ENCODE measurements at regions not wholly inside any gene's neighbourhood (a gene's known extent, or its start where the extent isn't known, plus 50 kb on each side); places are given as distances from the start of the nearest gene placed in this dataset.

- no peaks in the 10 kb centered on the region for H3K27me3 ChIP-seq (ENCODE audit: control insufficient read depth, insufficient read depth, low read length)
- no peak overlapping the region for H3K27ac ChIP-seq (ENCODE audit: insufficient read depth, low read length, poor library complexity, severe bottlenecking)
- Mint-ChIP-seq H3K4me3 (no peak overlapping the region), H3K9me3 (peaks cover 0 to 27% (median 12%) of the 10 kb centered on the region in 7 donors), H3K36me3 (no peaks in the 10 kb centered on the region), H3K27ac (no peak overlapping the region), H3K27me3 (no peaks in the 10 kb centered on the region), H3K4me1 (no peaks in the 10 kb centered on the region)
- DNase-seq (no peak), ATAC-seq (ENCODE audit: low read depth in 2 of 2) (no peak)
- no peaks in the 10 kb centered on the region for H3K36me3 ChIP-seq (ENCODE audit: control insufficient read depth, insufficient read depth, low read length)
- no peak overlapping the region for H3K4me3 ChIP-seq (ENCODE audit: low read depth, low read length)
- H3K4me1 ChIP-seq (ENCODE audit: control insufficient read depth, insufficient read depth, low read length, poor library complexity, severe bottlenecking), result no peaks in the 10 kb centered on the region
- H3K9me3 ChIP-seq (ENCODE audit: control insufficient read depth in 2 of 2, low read length in 2 of 2), result peaks cover 0 to 3% of the 10 kb centered on the region in 2 experiments
These were observed 675.1 kb downstream of the UQCRFS1 start for GRCh38 chr19:28537896-28538295.

GRCh38 chr19:28537079-28537478, 675.9 kb downstream of the UQCRFS1 start:
- Mint-ChIP-seq H3K4me3 (no peak overlapping the region), H3K4me1 (no peaks in the 10 kb centered on the region), H3K27ac (no peak overlapping the region), H3K9me3 (peaks cover 0 to 31% (median 12%) of the 10 kb centered on the region in 7 donors), H3K36me3 (no peaks in the 10 kb centered on the region), H3K27me3 (no peaks in the 10 kb centered on the region)
- no peak overlapping the region for H3K4me3 ChIP-seq (ENCODE audit: low read depth, low read length)
- H3K36me3 ChIP-seq (ENCODE audit: control insufficient read depth, insufficient read depth, low read length), result no peaks in the 10 kb centered on the region
- no peak overlapping the region for H3K27ac ChIP-seq (ENCODE audit: insufficient read depth, low read length, poor library complexity, severe bottlenecking)
- no peaks in the 10 kb centered on the region for H3K27me3 ChIP-seq (ENCODE audit: control insufficient read depth, insufficient read depth, low read length)
- H3K4me1 ChIP-seq (ENCODE audit: control insufficient read depth, insufficient read depth, low read length, poor library complexity, severe bottlenecking), result no peaks in the 10 kb centered on the region
- H3K9me3 ChIP-seq (ENCODE audit: control insufficient read depth in 2 of 2, low read length in 2 of 2), result peaks cover 0 to 3% of the 10 kb centered on the region in 2 experiments
- DNase-seq (no peak), ATAC-seq (ENCODE audit: low read depth in 2 of 2) (no peak)

GRCh38 chr19:28535352-28535775, 677.6 kb downstream of the UQCRFS1 start:
- Mint-ChIP-seq H3K9me3 (peaks cover 1 to 35% (median 13%) of the 10 kb centered on the region in 7 donors), H3K27ac (no peak overlapping the region), H3K4me1 (no peaks in the 10 kb centered on the region), H3K4me3 (no peak overlapping the region), H3K27me3 (no peaks in the 10 kb centered on the region), H3K36me3 (no peaks in the 10 kb centered on the region)
- Histone ChIP-seq H3K4me3 (ENCODE audit: low read depth, low read length) (no peak overlapping the region), H3K36me3 (ENCODE audit: control insufficient read depth, insufficient read depth, low read length) (no peaks in the 10 kb centered on the region), H3K9me3 (ENCODE audit: control insufficient read depth in 2 of 2, low read length in 2 of 2) (peaks cover 0 to 3% of the 10 kb centered on the region in 2 experiments), H3K4me1 (ENCODE audit: control insufficient read depth, insufficient read depth, low read length, poor library complexity, severe bottlenecking) (no peaks in the 10 kb centered on the region), H3K27ac (ENCODE audit: insufficient read depth, low read length, poor library complexity, severe bottlenecking) (no peak overlapping the region), H3K27me3 (ENCODE audit: control insufficient read depth, insufficient read depth, low read length) (no peaks in the 10 kb centered on the region)
- DNase-seq (no peak), ATAC-seq (ENCODE audit: low read depth in 2 of 2) (no peak)

DNA sequence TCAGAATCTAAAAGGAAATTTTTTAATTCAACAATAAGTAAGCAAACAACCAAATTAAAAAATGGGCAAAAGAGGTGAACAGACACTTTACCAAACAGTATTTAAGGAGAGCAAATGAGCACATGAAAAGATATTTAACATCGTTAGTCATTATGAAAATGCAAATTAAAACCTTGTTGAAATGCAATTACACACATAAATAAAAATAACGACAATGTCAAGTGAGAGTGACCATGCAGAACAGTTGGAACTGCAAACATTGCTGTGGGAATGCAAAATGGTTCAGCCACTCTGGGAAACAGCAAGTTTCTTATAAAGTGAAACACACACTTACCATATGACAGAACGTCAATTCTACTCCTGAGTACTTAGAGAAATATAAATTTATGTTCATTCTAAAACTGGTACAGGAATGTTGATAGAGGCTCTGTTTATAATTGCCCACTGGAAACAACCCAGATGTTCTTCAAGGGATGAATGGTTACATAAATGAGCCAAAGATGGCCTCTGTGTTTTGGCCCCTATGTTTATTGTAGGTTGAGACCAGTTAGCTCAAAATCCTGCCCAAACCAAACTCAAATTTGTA, 678.1 kb downstream of the UQCRFS1 start:
- Histone ChIP-seq H3K4me1 (ENCODE audit: control insufficient read depth, insufficient read depth, low read length, poor library complexity, severe bottlenecking) (no peaks in the 10 kb centered on the region), H3K9me3 (ENCODE audit: control insufficient read depth in 2 of 2, low read length in 2 of 2) (peaks cover 0 to 3% of the 10 kb centered on the region in 2 experiments), H3K4me3 (ENCODE audit: low read depth, low read length) (no peak overlapping the region), H3K27ac (ENCODE audit: insufficient read depth, low read length, poor library complexity, severe bottlenecking) (no peak overlapping the region), H3K36me3 (ENCODE audit: control insufficient read depth, insufficient read depth, low read length) (no peaks in the 10 kb centered on the region), H3K27me3 (ENCODE audit: control insufficient read depth, insufficient read depth, low read length) (no peaks in the 10 kb centered on the region)
- DNase-seq (no peak), ATAC-seq (ENCODE audit: low read depth in 2 of 2) (no peak)
- Mint-ChIP-seq H3K9me3 (peaks cover 1 to 35% (median 13%) of the 10 kb centered on the region in 7 donors), H3K4me1 (no peaks in the 10 kb centered on the region), H3K27me3 (no peaks in the 10 kb centered on the region), H3K36me3 (no peaks in the 10 kb centered on the region), H3K4me3 (no peak overlapping the region), H3K27ac (no peak overlapping the region)

DNA sequence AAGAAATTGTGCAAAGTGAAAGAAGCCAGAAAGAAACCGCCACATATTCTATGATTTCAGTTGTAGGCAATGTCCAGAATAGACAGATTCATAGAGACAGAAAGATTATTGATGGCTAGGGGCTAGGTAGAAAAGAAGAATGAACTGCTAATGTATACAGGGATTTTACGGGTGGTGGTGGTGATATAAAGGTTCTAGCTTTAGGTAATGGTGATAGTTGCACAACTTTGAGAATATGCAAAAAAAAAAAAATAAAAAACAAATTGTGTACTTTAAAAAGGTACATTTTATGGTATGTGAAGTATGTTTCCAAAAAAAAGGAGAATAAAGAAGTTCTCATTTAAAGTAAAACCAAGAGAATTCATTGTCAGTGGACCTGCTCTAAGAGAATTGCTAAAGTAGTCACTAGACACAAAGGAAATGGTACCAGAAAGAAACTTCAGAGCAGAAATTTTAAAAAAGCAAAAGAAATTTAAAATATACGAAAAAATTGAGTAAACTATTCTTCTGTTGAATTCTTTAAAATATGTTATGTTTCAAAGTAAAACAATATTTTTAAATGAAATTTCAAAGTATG, 680.1 kb downstream of the UQCRFS1 start:
- H3K27ac ChIP-seq (ENCODE audit: insufficient read depth, low read length, poor library complexity, severe bottlenecking), result no peak overlapping the region
- H3K27ac Mint-ChIP-seq, result no peak overlapping the region

DNA sequence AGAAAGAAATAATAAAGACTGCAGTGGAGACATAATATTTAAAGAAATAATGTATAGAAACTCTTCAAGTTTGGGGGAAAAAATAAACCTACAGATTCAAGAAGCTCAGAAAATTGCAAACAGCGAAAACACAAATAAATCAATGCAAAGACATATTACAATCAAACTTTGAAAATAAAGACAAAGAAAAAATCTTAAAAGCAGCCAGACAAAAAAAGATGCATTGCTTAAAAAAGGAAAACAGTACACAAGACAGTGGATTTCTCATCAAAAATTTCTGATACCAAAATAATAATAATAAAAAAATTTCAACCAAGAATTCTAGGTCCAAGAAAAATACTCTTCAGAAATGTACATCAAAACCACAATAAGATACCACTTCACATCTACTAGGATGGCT, 681.0 kb downstream of the UQCRFS1 start:
- Mint-ChIP-seq H3K4me3 (no peak overlapping the region), H3K27ac (no peak overlapping the region), H3K9me3 (peaks cover 1 to 25% (median 8%) of the 10 kb centered on the region in 7 donors), H3K27me3 (no peaks in the 10 kb centered on the region), H3K4me1 (no peaks in the 10 kb centered on the region), H3K36me3 (no peaks in the 10 kb centered on the region)
- Histone ChIP-seq H3K27ac (ENCODE audit: insufficient read depth, low read length, poor library complexity, severe bottlenecking) (no peak overlapping the region), H3K4me1 (ENCODE audit: control insufficient read depth, insufficient read depth, low read length, poor library complexity, severe bottlenecking) (no peaks in the 10 kb centered on the region), H3K9me3 (ENCODE audit: control insufficient read depth in 2 of 2, low read length in 2 of 2) (peaks cover 0 to 3% of the 10 kb centered on the region in 2 experiments), H3K27me3 (ENCODE audit: control insufficient read depth, insufficient read depth, low read length) (no peaks in the 10 kb centered on the region), H3K36me3 (ENCODE audit: control insufficient read depth, insufficient read depth, low read length) (no peaks in the 10 kb centered on the region), H3K4me3 (ENCODE audit: low read depth, low read length) (no peak overlapping the region)
- DNase-seq (no peak), ATAC-seq (ENCODE audit: low read depth in 2 of 2) (no peak)

More for the DNA sequence above, 680.1 kb downstream of the UQCRFS1 start:
- no peaks in the 10 kb centered on the region for H3K27me3 Mint-ChIP-seq
- DNase-seq, result no peak
- no peaks in the 10 kb centered on the region for H3K36me3 Mint-ChIP-seq
- Histone ChIP-seq H3K4me3 (ENCODE audit: low read depth, low read length) (no peak overlapping the region), H3K27me3 (ENCODE audit: control insufficient read depth, insufficient read depth, low read length) (no peaks in the 10 kb centered on the region), H3K9me3 (ENCODE audit: control insufficient read depth in 2 of 2, low read length in 2 of 2) (peaks cover 0 to 3% of the 10 kb centered on the region in 2 experiments), H3K4me1 (ENCODE audit: control insufficient read depth, insufficient read depth, low read length, poor library complexity, severe bottlenecking) (no peaks in the 10 kb centered on the region), H3K36me3 (ENCODE audit: control insufficient read depth, insufficient read depth, low read length) (no peaks in the 10 kb centered on the region)
- H3K4me3 Mint-ChIP-seq, result no peak overlapping the region
- H3K9me3 Mint-ChIP-seq, result peaks cover 1 to 30% (median 10%) of the 10 kb centered on the region in 7 donors
- ATAC-seq (ENCODE audit: low read depth in 2 of 2), result no peak
- no peaks in the 10 kb centered on the region for H3K4me1 Mint-ChIP-seq

GRCh38 chr19:28530406-28531035, 682.4 kb downstream of the UQCRFS1 start:
- DNase-seq, result no peak
- no peak for ATAC-seq (ENCODE audit: low read depth in 2 of 2)
- no peaks in the 10 kb centered on the region for H3K27me3 Mint-ChIP-seq
- Histone ChIP-seq H3K9me3 (ENCODE audit: control insufficient read depth in 2 of 2, low read length in 2 of 2) (no peaks in the 10 kb centered on the region), H3K4me3 (ENCODE audit: low read depth, low read length) (no peak overlapping the region), H3K36me3 (ENCODE audit: control insufficient read depth, insufficient read depth, low read length) (no peaks in the 10 kb centered on the region), H3K27ac (ENCODE audit: insufficient read depth, low read length, poor library complexity, severe bottlenecking) (no peak overlapping the region), H3K27me3 (ENCODE audit: control insufficient read depth, insufficient read depth, low read length) (no peaks in the 10 kb centered on the region), H3K4me1 (ENCODE audit: control insufficient read depth, insufficient read depth, low read length, poor library complexity, severe bottlenecking) (no peaks in the 10 kb centered on the region)
- no peaks in the 10 kb centered on the region for H3K36me3 Mint-ChIP-seq
- H3K4me1 Mint-ChIP-seq, result no peaks in the 10 kb centered on the region
- no peak overlapping the region for H3K27ac Mint-ChIP-seq
- no peak overlapping the region for H3K4me3 Mint-ChIP-seq
- peaks cover 1 to 13% (median 8%) of the 10 kb centered on the region in 7 donors for H3K9me3 Mint-ChIP-seq

Measured in CD4-positive, CD25-positive, alpha-beta regulatory T cell (primary cell).